GM23338 (cell line): ENCODE measurements at regions not wholly inside any gene's neighbourhood (a gene's known extent, or its start where the extent isn't known, plus 50 kb on each side); places are given as distances from the start of the nearest gene placed in this dataset.

Source experiments
- ATAC-seq: fragments of 200-7000 bp; cut with Tn5 transposase; 3 replicates; pipeline ENCODE4 v1.9.1; 2020
- DNase-seq: peaks from one replicate; pipeline ENCODE4 v3.0.0-alpha.2; 2015; ENCODE audit warnings: low spot score
- H2AFZ ChIP-seq: fragments of 200-600 bp; sonication (generic); 2 replicates; pipeline ENCODE4 v1.8.0; 2016; ENCODE audit warnings: antibody characterized with exemption, mild to moderate bottlenecking, moderate library complexity
- H3F3A ChIP-seq: fragments of 200-600 bp; sonication (generic); replicated peaks from 2 replicates; pipeline ENCODE4 v1.8.0; 2017; ENCODE audit warnings: antibody characterized with exemption, mixed run types, low read depth
- H3K27ac ChIP-seq: fragments of 200-600 bp; sonication (generic); 2 replicates; pipeline ENCODE4 v1.6.1; 2016; ENCODE audit warnings: low read depth
- H3K27me3 ChIP-seq: fragments of 200-600 bp; sonication (generic); 2 replicates; pipeline ENCODE4 v1.8.0; 2016; ENCODE audit warnings: mild to moderate bottlenecking, mixed run types, moderate library complexity; ENCODE audit not compliant: insufficient read depth
- H3K36me3 ChIP-seq: fragments of 200-600 bp; sonication (generic); 2 replicates; pipeline ENCODE4 v1.8.0; 2016; ENCODE audit warnings: mild to moderate bottlenecking; ENCODE audit not compliant: insufficient read depth
- H3K4me1 ChIP-seq: fragments of 200-600 bp; sonication (generic); 2 replicates; pipeline ENCODE4 v1.8.0; 2016; ENCODE audit warnings: mild to moderate bottlenecking, moderate library complexity; ENCODE audit not compliant: insufficient read depth
- H3K4me2 ChIP-seq: fragments of 200-600 bp; sonication (generic); 2 replicates; pipeline ENCODE4 v1.7.1; 2017; ENCODE audit warnings: mixed run types
- H3K4me3 ChIP-seq: fragments of 200-600 bp; sonication (generic); 2 replicates; pipeline ENCODE4 v1.6.1; 2016; ENCODE audit warnings: mixed run types
- H3K79me2 ChIP-seq: fragments of 200-600 bp; sonication (generic); replicated peaks from 2 replicates; pipeline ENCODE4 v1.8.0; 2017; ENCODE audit warnings: mild to moderate bottlenecking; ENCODE audit not compliant: insufficient read depth
- H3K9me2 ChIP-seq: fragments of 200-600 bp; sonication (generic); 2 replicates; pipeline ENCODE4 v1.8.0; 2017; ENCODE audit not compliant: insufficient read depth
- H4K20me1 ChIP-seq: fragments of 200-600 bp; sonication (generic); replicated peaks from 2 replicates; pipeline ENCODE4 v1.8.0; 2017; ENCODE audit warnings: mild to moderate bottlenecking; ENCODE audit not compliant: insufficient read depth
- H3K27ac Mint-ChIP-seq: 2 replicates; pipeline ENCODE4 v1.8.0; 2020; ENCODE audit warnings: inconsistent platforms, mild to moderate bottlenecking, moderate library complexity, mixed read lengths
- H3K27me3 Mint-ChIP-seq: 3 replicates; pipeline ENCODE4 v1.8.0; 2022; ENCODE audit warnings: low read depth, mild to moderate bottlenecking, moderate library complexity, mixed read lengths, inconsistent platforms; ENCODE audit not compliant: insufficient read depth, poor library complexity
- H3K36me3 Mint-ChIP-seq: 3 replicates; pipeline ENCODE4 v1.8.0; 2021; ENCODE audit warnings: low read depth, mild to moderate bottlenecking, inconsistent platforms, moderate library complexity, mixed read lengths
- H3K4me1 Mint-ChIP-seq: 3 replicates; pipeline ENCODE4 v1.8.0; 2020; ENCODE audit warnings: mild to moderate bottlenecking, inconsistent platforms, mixed read lengths
- H3K4me3 Mint-ChIP-seq: 3 replicates; pipeline ENCODE4 v1.8.0; 2021; ENCODE audit warnings: moderate library complexity, mild to moderate bottlenecking, inconsistent platforms, mixed read lengths
- H3K9me3 Mint-ChIP-seq: 3 replicates; pipeline ENCODE4 v1.8.0; 2020; ENCODE audit warnings: moderate library complexity, mild to moderate bottlenecking, inconsistent platforms, mixed read lengths
- CREB1 ChIP-seq: fragments of 250-450 bp; sonication (Bioruptor Pico); IDR thresholded peaks from 2 replicates; pipeline ENCODE4 v1.5.0; 2020; ENCODE audit warnings: low read depth, mild to moderate bottlenecking, moderate library complexity
- CTCF ChIP-seq, 2 experiments: fragments of 200-600 bp in 1 of 2; sonication (generic) in 1 of 2; conservative IDR thresholded peaks; 2 replicates each; pipeline versions ENCODE4 v1.5.1 to v1.6.1; 2016 to 2017; ENCODE audit warnings: antibody characterized with exemption in 2 of 2, low read depth in 2 of 2, mild to moderate bottlenecking in 2 of 2, moderate library complexity in 1 of 2
- ETS1 ChIP-seq: IDR thresholded peaks from 2 replicates; pipeline ENCODE4 v1.6.1; 2016; ENCODE audit warnings: antibody characterized with exemption
- EZH2phosphoT487 ChIP-seq: fragments of 200-600 bp; sonication (generic); IDR thresholded peaks from one replicate; pipeline ENCODE4 v1.8.1; 2018; ENCODE audit warnings: antibody characterized with exemption; ENCODE audit not compliant: unreplicated experiment
- NANOG ChIP-seq: IDR thresholded peaks from 2 replicates; pipeline ENCODE4 v1.6.1; 2016; ENCODE audit warnings: antibody characterized with exemption, borderline replicate concordance
- STAT1 ChIP-seq: IDR thresholded peaks from one replicate; pipeline ENCODE4 v1.6.1; 2016; ENCODE audit warnings: antibody characterized with exemption; ENCODE audit not compliant: unreplicated experiment
- ZNF462 ChIP-seq: fragments of 250-450 bp; sonication (Bioruptor Pico); IDR thresholded peaks from 2 replicates; pipeline ENCODE4 v1.5.0; 2020; ENCODE audit warnings: mild to moderate bottlenecking, moderate library complexity

DNA sequence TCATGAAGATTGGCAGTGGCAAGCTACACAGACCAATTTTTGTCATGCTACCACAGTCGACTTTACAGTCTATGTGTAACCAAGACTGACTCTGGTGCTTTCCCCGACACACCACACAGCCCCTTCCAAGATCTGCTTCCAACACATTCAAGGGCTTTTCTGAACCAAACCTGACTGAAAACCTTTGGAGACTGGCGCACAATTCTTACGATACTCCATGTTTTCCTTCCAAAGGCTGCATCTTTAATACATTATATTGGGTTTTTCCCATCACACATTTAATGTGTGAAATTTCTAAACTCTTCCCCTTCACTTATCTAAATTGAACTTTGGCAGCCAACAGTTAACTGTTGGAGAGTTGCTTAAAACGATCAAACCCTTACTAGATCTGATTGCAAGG lies 127.7 kb upstream of the SOX5 start:
- H3F3A ChIP-seq = no peaks in the 10 kb centered on the region
- no peak overlapping the region for H3K4me2 ChIP-seq
- Mint-ChIP-seq H3K9me3 (no peaks in the 10 kb centered on the region), H3K27me3 (no peaks in the 10 kb centered on the region), H3K4me3 (no peak overlapping the region), H3K4me1 (peaks cover 19% of the 10 kb centered on the region), H3K36me3 (no peaks in the 10 kb centered on the region), H3K27ac (no peak overlapping the region)
- TF ChIP-seq CTCF (conservative IDR thresholded peaks at IDR 0.05; ENCODE audit: low read depth in 2 of 2) = no peak
- TF ChIP-seq EZH2phosphoT487 = no peak
- no peak for TF ChIP-seq ZNF462
- no peak for TF ChIP-seq CREB1 (CRISPR knock-in tag)
- TF ChIP-seq ETS1 = no peak
- TF ChIP-seq STAT1 = no peak
- no peak for TF ChIP-seq NANOG
- no peaks in the 10 kb centered on the region for H3K79me2 ChIP-seq
- no peaks in the 10 kb centered on the region for H3K9me2 ChIP-seq
- ATAC-seq (no peak), DNase-seq (no peak)
- no peak overlapping the region for H2AFZ ChIP-seq
- H3K27me3 ChIP-seq = no peaks in the 10 kb centered on the region
- H4K20me1 ChIP-seq = no peaks in the 10 kb centered on the region
- no peak overlapping the region for H3K4me3 ChIP-seq
- H3K27ac ChIP-seq = no peak overlapping the region
- no peaks in the 10 kb centered on the region for H3K36me3 ChIP-seq
- H3K4me1 ChIP-seq = peaks cover 6% of the 10 kb centered on the region; the same call in 1 of the 2 replicates
